Stimulated activated CD4-positive, alpha-beta T cell treated with anti-CD3 and anti-CD28 coated beads, Interleukin-4, amount 100 ng/mL, for 4 hours (primary cell): ENCODE measurements at regions not wholly inside any gene's neighbourhood (a gene's known extent, or its start where the extent isn't known, plus 50 kb on each side); places are given as distances from the start of the nearest gene placed in this dataset.

Experiments used
- DNase-seq, 2 experiments: peaks; one replicate each; pipeline ENCODE4 v3.0.0-alpha.2; 2020

DNA sequence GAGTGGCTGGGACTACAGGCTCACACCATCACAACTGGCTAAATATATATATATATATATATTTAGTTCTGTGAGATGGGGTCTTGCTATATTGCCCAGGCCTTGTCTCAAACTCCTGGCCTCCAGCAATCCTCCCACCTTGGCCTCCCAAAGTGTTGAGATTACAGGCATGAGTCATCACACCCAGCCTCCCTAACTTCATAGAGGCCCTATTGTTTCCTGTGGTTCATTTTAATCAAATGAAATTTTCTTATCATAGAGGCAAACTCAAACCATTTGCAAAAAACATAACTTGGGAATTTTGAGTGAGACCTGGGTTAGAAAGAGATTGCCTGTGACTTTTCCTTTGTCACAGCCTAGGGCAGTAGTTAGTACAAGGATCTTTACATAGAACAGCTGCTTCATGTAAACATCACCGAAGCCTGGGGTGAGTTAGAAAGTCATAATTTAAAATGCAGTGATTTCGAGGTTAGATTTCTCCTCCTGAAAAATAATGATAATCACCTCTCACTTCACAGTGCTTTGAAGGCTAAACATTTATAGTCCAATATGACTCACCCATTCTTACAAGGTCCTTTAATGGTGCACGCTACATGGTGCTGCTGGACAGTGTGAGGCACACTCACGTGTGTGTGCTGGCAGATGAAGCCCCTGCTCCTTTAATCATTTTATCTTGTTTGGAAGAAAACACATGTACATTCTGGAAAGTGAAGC lies 188.9 kb downstream of the RHOU start:
- no peak for DNase-seq

DNA sequence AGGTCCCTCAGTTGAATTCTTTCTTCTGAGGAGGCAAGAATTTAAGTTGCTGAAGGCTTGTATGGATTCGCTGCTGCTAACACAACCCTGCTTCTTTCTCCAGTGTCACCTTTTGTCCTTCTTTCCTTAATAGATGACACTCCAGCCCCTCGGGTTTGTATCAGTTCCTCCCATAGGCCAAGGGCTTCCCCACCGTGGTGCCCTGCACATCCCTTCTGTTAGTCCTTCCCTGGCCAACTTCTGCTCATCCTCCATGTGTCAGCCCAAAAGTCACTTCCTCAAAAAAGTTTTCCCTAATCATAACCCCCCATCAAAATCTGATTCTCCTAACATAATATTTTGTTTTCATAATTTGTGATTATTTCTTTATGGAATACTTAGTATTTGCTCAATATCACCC lies 190.4 kb downstream of the RHOU start:
- DNase-seq: no peak

- no peak for DNase-seq
These were observed 192.1 kb downstream of the RHOU start for GRCh38 chr1:228927421-228927820.

GRCh38 chr1:228927946-228928898 lies 192.9 kb downstream of the RHOU start:
- DNase-seq: no peak

DNA sequence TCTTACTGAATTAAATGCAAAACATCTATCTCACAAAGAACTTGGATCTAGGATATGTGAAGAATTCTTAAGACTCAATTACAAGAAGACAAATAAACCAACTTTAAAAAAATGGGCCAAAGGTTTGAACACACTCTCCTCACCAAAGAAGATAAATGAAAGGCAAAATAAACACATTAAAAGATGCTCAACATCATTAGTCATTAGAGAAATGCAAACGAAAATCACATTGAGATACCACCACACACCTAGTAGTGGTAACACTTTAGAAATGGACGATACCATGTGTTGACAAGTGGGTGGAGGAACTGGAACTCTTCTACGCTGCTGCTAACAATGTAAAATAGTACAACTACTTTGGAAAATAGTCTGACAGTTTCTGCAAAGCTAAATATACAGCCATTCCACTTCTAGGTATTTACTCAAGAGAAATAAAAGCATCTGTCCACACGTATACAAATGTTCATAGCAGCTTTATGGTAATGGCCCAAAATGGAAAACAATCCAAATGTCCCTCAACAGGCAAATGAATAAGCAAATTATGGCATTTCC lies 194.3 kb downstream of the RHOU start:
- no peak for DNase-seq

DNA sequence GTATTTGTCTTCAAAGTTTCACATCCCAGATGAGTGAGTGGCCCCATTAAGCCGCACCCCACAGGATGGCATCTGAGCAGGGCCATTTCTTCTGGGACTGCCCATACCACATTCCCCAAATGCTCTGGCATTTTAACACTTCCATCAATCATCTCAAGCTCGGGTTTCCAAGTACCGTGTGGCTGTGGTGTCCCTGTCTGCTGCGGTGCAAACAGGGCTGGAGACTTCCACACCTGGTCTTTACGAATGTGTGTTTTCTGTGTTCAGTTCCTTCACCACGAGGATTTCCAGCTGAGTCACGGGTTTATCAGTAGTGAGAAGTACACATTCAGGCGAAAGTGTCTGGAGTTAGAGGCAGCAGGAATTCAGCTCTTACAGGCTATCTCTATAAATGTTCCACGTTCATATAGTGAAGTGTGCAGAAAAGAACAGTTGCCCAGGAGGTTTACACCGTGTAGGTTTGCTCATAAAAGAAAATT lies 195.2 kb downstream of the RHOU start:
- no peak for DNase-seq

DNA sequence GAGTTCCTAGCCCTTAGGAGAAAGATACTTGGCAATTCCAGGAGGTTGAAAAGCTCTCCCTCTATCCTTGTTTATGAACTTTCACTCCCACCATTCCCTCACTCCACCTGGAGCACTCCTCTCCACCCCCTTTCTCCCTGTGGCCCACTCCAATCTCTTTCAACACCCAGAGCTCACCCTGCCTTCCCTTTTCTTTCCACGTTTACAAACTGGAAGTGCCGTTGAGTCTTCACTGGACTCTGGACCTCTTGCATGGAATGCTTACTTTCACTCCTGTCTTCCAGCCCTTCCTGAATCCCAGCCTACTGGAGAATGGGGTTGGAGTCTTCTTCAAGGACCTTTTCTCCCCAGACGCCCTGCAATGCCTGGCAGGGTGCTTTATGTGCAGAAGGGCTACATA lies 198.5 kb downstream of the RHOU start:
- no peak for DNase-seq

- no peak for DNase-seq
These were observed 200.0 kb downstream of the RHOU start for GRCh38 chr1:228935198-228935663.

- DNase-seq: no peak
These were observed 200.8 kb downstream of the RHOU start for GRCh38 chr1:228935855-228936727.

GRCh38 chr1:228936881-228937280 lies 201.6 kb downstream of the RHOU start:
- DNase-seq: no peak

- no peak for DNase-seq
These were observed 202.1 kb downstream of the RHOU start for GRCh38 chr1:228937351-228937750.

- no peak for DNase-seq
These were observed 202.7 kb downstream of the RHOU start for GRCh38 chr1:228937851-228938536.

GRCh38 chr1:228938537-228938901 lies 203.2 kb downstream of the RHOU start:
- DNase-seq: peak in 1 of 2 experiments; percentile 3

- no peak for DNase-seq
These were observed 203.9 kb downstream of the RHOU start for GRCh38 chr1:228939001-228939691.

- DNase-seq: no peak
These were observed 204.7 kb downstream of the RHOU start for GRCh38 chr1:228939881-228940392.

DNA sequence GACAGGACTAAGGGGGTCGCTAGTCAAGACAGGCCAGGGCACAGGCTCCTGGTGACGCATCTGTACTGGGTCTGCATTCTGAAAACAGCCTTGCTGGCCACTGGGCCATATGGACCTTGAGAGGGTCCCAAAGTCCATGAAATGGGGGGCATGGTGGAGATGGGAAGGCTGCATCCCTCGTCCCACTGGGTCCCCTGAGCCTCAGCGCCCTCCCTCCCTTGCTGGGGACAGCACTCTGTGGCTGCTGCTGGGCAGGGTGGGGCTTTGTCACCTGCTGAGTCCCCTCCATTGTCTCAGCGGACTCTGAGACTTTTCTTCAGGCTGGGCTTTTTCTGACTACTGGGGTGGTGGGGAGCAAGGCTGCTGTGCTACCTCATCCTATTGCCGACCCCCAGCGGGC lies 205.2 kb downstream of the RHOU start:
- no peak for DNase-seq

DNA sequence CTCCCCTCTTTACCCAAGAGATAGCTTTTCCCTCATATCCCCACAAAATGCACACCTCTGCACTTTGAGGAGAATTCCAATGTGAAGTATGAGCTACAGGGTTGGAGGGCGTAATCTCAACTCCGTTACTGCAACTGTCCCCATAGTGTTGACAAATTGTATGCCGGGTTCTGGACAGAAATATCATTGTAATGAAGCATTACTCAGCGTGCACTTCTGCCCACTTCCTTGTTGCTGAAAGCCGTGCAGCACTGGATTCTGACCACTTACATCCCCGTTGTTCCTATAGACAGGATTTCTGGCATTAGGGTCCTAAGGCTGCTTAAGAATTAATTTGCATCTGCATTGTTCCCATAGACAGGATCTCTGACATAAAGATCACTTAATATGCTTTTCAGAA lies 205.6 kb downstream of the RHOU start:
- no peak for DNase-seq

- DNase-seq: no peak
These were observed 206.4 kb downstream of the RHOU start for GRCh38 chr1:228941666-228942065.

GRCh38 chr1:228943436-228943835 lies 208.2 kb downstream of the RHOU start:
- no peak for DNase-seq

GRCh38 chr1:228944296-228944695 lies 209.0 kb downstream of the RHOU start:
- DNase-seq: no peak

DNA sequence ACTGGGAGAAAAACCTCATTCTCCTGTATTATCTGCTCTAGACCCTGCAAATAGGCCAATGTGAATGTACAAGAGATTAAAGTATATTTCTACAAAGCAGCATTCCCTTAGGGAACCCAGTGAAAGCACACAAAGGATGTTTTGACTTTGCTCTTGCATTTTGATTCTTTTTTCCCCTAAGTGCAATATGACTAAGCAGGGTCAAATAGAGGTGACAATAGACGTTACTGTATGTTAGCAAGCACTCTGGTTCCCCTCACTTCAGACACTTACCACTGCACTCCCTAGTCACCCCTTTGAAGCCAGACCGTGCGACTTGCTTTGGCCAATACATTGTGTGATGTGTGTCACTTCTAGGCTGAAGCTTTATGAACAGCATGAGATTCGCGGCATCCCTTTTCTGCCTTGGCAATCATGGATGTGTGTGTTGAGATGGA lies 209.7 kb downstream of the RHOU start:
- no peak for DNase-seq
